ENCODE measurements at regions not wholly inside any gene's neighbourhood (a gene's known extent, or its start where the extent isn't known, plus 50 kb on each side); places are given as distances from the start of the nearest gene placed in this dataset.

- TF ChIP-seq, protein P1, sequence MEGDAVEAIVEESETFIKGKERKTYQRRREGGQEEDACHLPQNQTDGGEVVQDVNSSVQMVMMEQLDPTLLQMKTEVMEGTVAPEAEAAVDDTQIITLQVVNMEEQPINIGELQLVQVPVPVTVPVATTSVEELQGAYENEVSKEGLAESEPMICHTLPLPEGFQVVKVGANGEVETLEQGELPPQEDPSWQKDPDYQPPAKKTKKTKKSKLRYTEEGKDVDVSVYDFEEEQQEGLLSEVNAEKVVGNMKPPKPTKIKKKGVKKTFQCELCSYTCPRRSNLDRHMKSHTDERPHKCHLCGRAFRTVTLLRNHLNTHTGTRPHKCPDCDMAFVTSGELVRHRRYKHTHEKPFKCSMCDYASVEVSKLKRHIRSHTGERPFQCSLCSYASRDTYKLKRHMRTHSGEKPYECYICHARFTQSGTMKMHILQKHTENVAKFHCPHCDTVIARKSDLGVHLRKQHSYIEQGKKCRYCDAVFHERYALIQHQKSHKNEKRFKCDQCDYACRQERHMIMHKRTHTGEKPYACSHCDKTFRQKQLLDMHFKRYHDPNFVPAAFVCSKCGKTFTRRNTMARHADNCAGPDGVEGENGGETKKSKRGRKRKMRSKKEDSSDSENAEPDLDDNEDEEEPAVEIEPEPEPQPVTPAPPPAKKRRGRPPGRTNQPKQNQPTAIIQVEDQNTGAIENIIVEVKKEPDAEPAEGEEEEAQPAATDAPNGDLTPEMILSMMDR (conservative IDR thresholded peaks at IDR 0.05; ENCODE audit: low read depth, low read length), result no peak
- TF ChIP-seq EZH2 (IDR thresholded peaks at IDR 0.05; ENCODE audit: low read length, unreplicated experiment), result no peak
Measured at GRCh38 chr11:80613655-80614054, 1172.8 kb upstream of the TENM4 start.

All from PC-3 (cell line).